ENCODE measurements at regions not wholly inside any gene's neighbourhood (a gene's known extent, or its start where the extent isn't known, plus 50 kb on each side); places are given as distances from the start of the nearest gene placed in this dataset.

DNA sequence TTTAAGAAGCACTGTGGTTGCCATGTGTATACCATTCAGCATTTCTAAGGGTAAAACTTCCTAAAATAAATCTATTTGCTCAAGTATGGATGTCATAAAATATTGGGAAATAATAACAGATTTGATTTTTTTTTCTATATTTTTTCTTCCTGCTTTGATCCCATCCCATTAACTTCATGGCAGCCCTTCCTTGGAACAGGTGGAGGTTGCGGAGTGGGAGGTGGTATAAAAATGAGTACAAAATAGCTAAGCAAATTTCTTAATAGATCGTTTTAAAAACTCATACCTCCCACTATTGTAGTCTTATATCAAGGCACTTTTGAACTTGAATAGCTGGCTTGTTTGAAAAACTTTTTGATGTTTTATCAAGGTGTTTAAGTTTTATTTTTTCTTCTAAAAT is 152.1 kb upstream of the KYNU start:
- H3K4me3 ChIP-seq (ENCODE audit: low read depth, low read length): no peak overlapping the region
- no peak for DNase-seq (ENCODE audit: low read depth)
- TF ChIP-seq CTCF (IDR thresholded peaks at IDR 0.05; ENCODE audit: low read depth, low read length, missing control alignments): no peak

DNA sequence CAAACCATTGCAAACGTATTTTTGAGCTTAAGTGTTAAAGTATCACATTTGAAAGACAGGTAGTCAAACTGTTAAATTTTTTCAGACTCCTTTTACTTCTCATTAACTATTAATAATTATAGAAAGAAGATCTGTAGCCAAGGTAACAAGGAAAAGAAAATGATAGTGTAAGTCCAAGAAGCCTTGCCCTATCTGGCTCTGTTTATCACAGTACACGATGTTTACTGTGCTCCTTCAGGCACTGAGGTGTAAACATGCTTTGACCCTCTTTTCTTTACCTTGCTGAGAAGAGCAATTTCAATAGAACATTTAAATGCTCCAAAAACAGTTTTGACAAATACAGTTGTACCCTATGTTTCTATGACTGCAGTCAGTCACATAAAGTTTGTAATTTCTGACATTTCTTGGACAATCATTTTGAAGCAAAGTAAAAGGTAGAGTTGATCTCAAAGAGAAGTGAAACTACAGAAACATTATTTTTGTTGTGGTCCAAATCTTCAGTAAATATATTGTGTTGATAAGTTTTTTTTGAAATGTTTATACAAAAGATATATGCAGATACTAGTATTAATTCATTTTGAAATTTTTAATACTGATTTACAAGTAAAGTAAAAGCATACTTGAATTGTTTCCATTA is 152.6 kb upstream of the KYNU start:
- H3K4me3 ChIP-seq (ENCODE audit: low read depth, low read length): no peak overlapping the region
- TF ChIP-seq CTCF (IDR thresholded peaks at IDR 0.05; ENCODE audit: low read depth, low read length, missing control alignments): no peak
- DNase-seq (ENCODE audit: low read depth): no peak

- DNase-seq (ENCODE audit: low read depth): no peak
- no peak for TF ChIP-seq CTCF (IDR thresholded peaks at IDR 0.05; ENCODE audit: low read depth, low read length, missing control alignments)
- no peak overlapping the region for H3K4me3 ChIP-seq (ENCODE audit: low read depth, low read length)
These were observed 153.3 kb upstream of the KYNU start for GRCh38 chr2:142724186-142724585.

DNA sequence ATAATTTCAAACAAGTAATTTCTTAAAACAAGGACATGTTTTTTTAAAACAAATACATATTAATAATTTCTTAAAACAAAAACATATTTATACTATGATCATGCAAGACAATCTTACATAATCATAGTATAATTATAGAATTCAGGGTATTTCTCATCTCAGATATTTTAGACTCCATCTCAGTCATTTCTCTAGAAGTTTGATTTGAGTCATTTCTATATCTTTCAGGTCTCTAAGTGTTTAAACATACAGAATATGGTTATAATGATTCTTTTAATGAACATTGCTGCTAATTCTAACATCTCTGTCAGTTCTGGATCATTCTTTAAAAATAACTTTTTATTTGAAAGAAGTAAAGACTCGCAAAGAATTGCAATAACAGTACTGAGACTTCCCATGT is 154.2 kb upstream of the KYNU start:
- no peak overlapping the region for H3K4me3 ChIP-seq (ENCODE audit: low read depth, low read length)
- no peak for DNase-seq (ENCODE audit: low read depth)
- no peak for TF ChIP-seq CTCF (IDR thresholded peaks at IDR 0.05; ENCODE audit: low read depth, low read length, missing control alignments)

DNA sequence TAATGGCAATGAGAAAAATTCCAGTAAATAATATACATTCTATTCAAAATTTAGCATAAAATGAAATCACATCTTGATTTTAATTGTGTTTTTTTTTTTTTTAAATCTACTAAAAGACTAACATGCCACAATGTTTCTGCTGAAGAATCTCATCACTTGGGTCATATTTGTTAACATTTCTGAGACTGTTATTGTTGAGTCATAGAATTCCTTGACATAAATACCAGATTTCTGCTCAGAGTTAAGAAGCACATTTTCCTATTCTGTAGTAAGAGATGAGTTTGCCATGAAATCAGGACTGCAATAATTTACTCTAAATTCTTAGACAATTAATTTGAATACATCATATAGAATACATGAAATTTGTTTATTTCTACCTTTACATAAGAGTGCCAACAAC is 154.9 kb upstream of the KYNU start:
- no peak overlapping the region for H3K4me3 ChIP-seq (ENCODE audit: low read depth, low read length)
- TF ChIP-seq CTCF (IDR thresholded peaks at IDR 0.05; ENCODE audit: low read depth, low read length, missing control alignments): no peak
- DNase-seq (ENCODE audit: low read depth): no peak

DNA sequence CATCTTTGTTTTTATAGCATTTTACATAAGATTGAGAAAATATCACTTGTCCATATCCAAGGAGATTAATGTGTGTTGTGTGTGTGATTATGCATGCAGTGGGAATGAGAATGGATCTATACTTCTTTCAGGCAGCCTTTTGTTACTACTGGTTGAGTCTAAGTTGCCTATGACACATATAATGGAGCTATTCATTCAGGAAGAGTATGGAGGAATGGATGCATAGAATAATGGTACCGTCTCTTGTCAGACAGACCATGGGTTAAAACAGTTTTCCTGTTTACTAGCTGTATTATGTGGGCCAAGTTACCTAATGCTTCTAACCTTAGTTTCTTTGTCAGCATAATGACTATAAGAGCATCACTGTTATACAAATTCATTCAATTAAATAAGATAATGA is 155.4 kb upstream of the KYNU start:
- no peak for DNase-seq (ENCODE audit: low read depth)
- TF ChIP-seq CTCF (IDR thresholded peaks at IDR 0.05; ENCODE audit: low read depth, low read length, missing control alignments): no peak

DNA sequence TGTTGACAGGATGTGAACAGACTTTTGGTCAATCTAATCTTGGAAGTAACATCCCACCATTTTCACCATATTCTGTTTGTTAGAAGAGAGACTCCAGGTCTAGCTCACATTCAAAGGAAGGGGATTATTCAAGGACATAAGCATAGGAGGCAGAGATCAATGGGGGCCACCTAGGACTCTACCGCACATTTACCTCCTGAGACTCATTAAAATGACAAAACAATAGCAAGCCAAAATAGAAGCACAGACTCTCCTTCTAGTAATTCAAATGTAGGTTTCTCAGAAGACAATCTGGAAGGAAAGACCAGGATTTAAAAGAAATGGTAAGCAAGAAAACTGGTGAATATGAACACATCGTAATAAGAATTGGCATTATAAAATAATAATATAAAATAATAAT is 156.4 kb upstream of the KYNU start:
- TF ChIP-seq CTCF (IDR thresholded peaks at IDR 0.05; ENCODE audit: low read depth, low read length, missing control alignments): no peak
- no peak for DNase-seq (ENCODE audit: low read depth)
- no peak overlapping the region for H3K4me3 ChIP-seq (ENCODE audit: low read depth, low read length)

More for the DNA sequence above, 155.4 kb upstream of the KYNU start:
- H3K4me3 ChIP-seq (ENCODE audit: low read depth, low read length): no peak overlapping the region

All from GM12864 (cell line).